GM12891 (cell line): ENCODE measurements at regions not wholly inside any gene's neighbourhood (a gene's known extent, or its start where the extent isn't known, plus 50 kb on each side); places are given as distances from the start of the nearest gene placed in this dataset.

Source experiments
- DNase-seq: peaks from one replicate; pipeline ENCODE4 v3.0.0; 2011; ENCODE audit warnings: low spot score; ENCODE audit not compliant: insufficient read length
- FAIRE-seq: peaks from 2 replicates; lab custom pipeline; 2011; peaks lifted over from hg19 to GRCh38; lab: Jason Lieb, UNC
- PAX5 ChIP-seq: IDR thresholded peaks from 2 replicates; pipeline ENCODE4 v1.6.1; 2011; ENCODE audit warnings: low read length, moderate library complexity, mild to moderate bottlenecking; ENCODE audit not compliant: insufficient read depth, severe bottlenecking
- POLR2A ChIP-seq: IDR thresholded peaks from 2 replicates; pipeline ENCODE4 v1.6.1; 2011; ENCODE audit warnings: low read depth, low read length, control low read depth
- POLR2AphosphoS5 ChIP-seq: IDR thresholded peaks from 2 replicates; pipeline ENCODE4 v1.6.1; 2011; ENCODE audit warnings: low read depth, low read length, control low read depth
- POU2F2 ChIP-seq: IDR thresholded peaks from 2 replicates; pipeline ENCODE4 v1.6.1; 2011; ENCODE audit warnings: low read depth, mild to moderate bottlenecking, control low read depth, low read length, moderate library complexity
- SPI1 ChIP-seq: IDR thresholded peaks from 2 replicates; pipeline ENCODE4 v1.6.1; 2011; ENCODE audit warnings: low read depth, low read length, control low read depth
- TAF1 ChIP-seq: IDR thresholded peaks from 2 replicates; pipeline ENCODE4 v1.6.1; 2011; ENCODE audit warnings: low read depth, low read length, control low read depth

GRCh38 chr4:12548678-12549077 lies 935.5 kb downstream of the RAB28 start:
- no peak for TF ChIP-seq POLR2AphosphoS5
- no peak for TF ChIP-seq POLR2A
- no peak for TF ChIP-seq POU2F2
- no peak for TF ChIP-seq SPI1
- no peak for TF ChIP-seq TAF1
- no peak for TF ChIP-seq PAX5
- FAIRE-seq (no peak), DNase-seq (no peak)

- no peak for TF ChIP-seq POU2F2
- no peak for TF ChIP-seq TAF1
- no peak for TF ChIP-seq POLR2AphosphoS5
- TF ChIP-seq SPI1, result no peak
- no peak for TF ChIP-seq POLR2A
- TF ChIP-seq PAX5, result no peak
- FAIRE-seq (no peak), DNase-seq (no peak)
These were observed 938.3 kb downstream of the RAB28 start for GRCh38 chr4:12545812-12546211.

- TF ChIP-seq POLR2AphosphoS5 (no peak), POU2F2 (no peak), TAF1 (no peak), POLR2A (no peak), SPI1 (no peak), PAX5 (no peak)
- no peak for FAIRE-seq
- no peak for DNase-seq
These were observed 946.0 kb downstream of the RAB28 start for GRCh38 chr4:12538162-12538561.

GRCh38 chr4:12534684-12535083 lies 949.5 kb downstream of the RAB28 start:
- FAIRE-seq, result no peak
- no peak for DNase-seq
- TF ChIP-seq POU2F2 (no peak), POLR2A (no peak), SPI1 (no peak), TAF1 (no peak), PAX5 (no peak), POLR2AphosphoS5 (no peak)

GRCh38 chr4:12519426-12519825 lies 964.7 kb downstream of the RAB28 start:
- no peak for TF ChIP-seq POU2F2
- TF ChIP-seq TAF1, result no peak
- no peak for TF ChIP-seq SPI1
- no peak for TF ChIP-seq PAX5
- TF ChIP-seq POLR2A, result no peak
- no peak for DNase-seq
- FAIRE-seq, result no peak

GRCh38 chr4:12507868-12508481 lies 976.2 kb downstream of the RAB28 start:
- FAIRE-seq, result no peak
- DNase-seq, result no peak
- TF ChIP-seq POU2F2, result no peak
- no peak for TF ChIP-seq POLR2AphosphoS5
- no peak for TF ChIP-seq TAF1
- no peak for TF ChIP-seq SPI1
- no peak for TF ChIP-seq POLR2A
- TF ChIP-seq PAX5, result no peak

GRCh38 chr4:12500409-12500808 lies 983.7 kb downstream of the RAB28 start:
- DNase-seq, result no peak
- no peak for FAIRE-seq
- TF ChIP-seq POLR2A (no peak), POU2F2 (no peak), TAF1 (no peak), SPI1 (no peak), POLR2AphosphoS5 (no peak), PAX5 (no peak)

GRCh38 chr4:12499693-12500092 lies 984.4 kb downstream of the RAB28 start:
- TF ChIP-seq POLR2AphosphoS5 (no peak), POLR2A (no peak), TAF1 (no peak), PAX5 (no peak), SPI1 (no peak), POU2F2 (no peak)
- no peak for FAIRE-seq
- no peak for DNase-seq

- no peak for TF ChIP-seq POU2F2
- no peak for TF ChIP-seq SPI1
- no peak for TF ChIP-seq POLR2A
- no peak for TF ChIP-seq POLR2AphosphoS5
- TF ChIP-seq TAF1, result no peak
- TF ChIP-seq PAX5, result no peak
- DNase-seq (no peak), FAIRE-seq (no peak)
These were observed 988.9 kb downstream of the RAB28 start for GRCh38 chr4:12495211-12495610.

GRCh38 chr4:12492730-12493393 lies 991.3 kb downstream of the RAB28 start:
- no peak for DNase-seq
- no peak for TF ChIP-seq TAF1
- no peak for TF ChIP-seq PAX5
- no peak for TF ChIP-seq POU2F2
- TF ChIP-seq SPI1, result no peak
- TF ChIP-seq POLR2AphosphoS5, result no peak
- TF ChIP-seq POLR2A, result no peak
- FAIRE-seq, result no peak
